BLaER1 (cell line): ENCODE measurements at regions not wholly inside any gene's neighbourhood (a gene's known extent, or its start where the extent isn't known, plus 50 kb on each side); places are given as distances from the start of the nearest gene placed in this dataset.

Experiments used
- H3K27ac ChIP-seq: shearing (Covaris generic); formaldehyde crosslinking; 2 replicates; pipeline ENCODE4 v1.8.1; 2022
- H3K27me3 ChIP-seq: shearing (Covaris generic); formaldehyde crosslinking; 2 replicates; pipeline ENCODE4 v1.8.1; 2022
- H3K36me3 ChIP-seq: shearing (Covaris generic); formaldehyde crosslinking; 2 replicates; pipeline ENCODE4 v1.8.1; 2022
- H3K4me1 ChIP-seq: shearing (Covaris generic); formaldehyde crosslinking; 2 replicates; pipeline ENCODE4 v1.8.1; 2022
- H3K4me2 ChIP-seq: shearing (Covaris generic); formaldehyde crosslinking; 2 replicates; pipeline ENCODE4 v1.8.1; 2022
- H3K4me3 ChIP-seq: shearing (Covaris generic); formaldehyde crosslinking; 2 replicates; pipeline ENCODE4 v1.8.1; 2022
- H3K9ac ChIP-seq: shearing (Covaris generic); formaldehyde crosslinking; 2 replicates; pipeline ENCODE4 v1.8.1; 2022
- H3K9me3 ChIP-seq: shearing (Covaris generic); formaldehyde crosslinking; 2 replicates; pipeline ENCODE4 v1.8.1; 2022
- H4K20me1 ChIP-seq: shearing (Covaris generic); formaldehyde crosslinking; 2 replicates; pipeline ENCODE4 v1.8.1; 2022
- Cebpa-rat ChIP-seq: shearing (Covaris generic); IDR thresholded peaks from 2 replicates; pipeline ENCODE4 v1.8.1; 2022

DNA sequence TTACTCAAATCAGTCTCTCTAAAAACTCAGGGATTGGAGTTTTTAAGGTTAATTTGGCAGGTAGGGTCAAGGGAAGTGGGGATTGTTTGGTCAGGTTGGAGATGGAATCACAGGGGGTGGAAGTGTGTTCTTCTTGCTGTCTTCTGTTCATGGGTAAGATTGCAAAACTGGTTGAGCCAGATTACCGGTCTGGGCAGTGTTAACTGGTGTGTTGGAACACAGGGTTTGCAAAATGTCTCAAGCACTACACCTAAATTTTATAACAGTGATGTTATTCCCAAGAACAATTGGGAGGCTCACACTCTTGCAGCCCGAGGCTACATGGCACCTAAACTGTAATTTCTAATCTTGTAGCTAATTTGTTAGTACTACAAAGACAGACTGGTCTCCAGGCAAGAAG is 425.4 kb downstream of the PLOD2 start:
- H3K9ac ChIP-seq = no peak overlapping the region
- no peak for TF ChIP-seq Cebpa-rat
- no peaks in the 10 kb centered on the region for H3K27me3 ChIP-seq
- H3K9me3 ChIP-seq = no peaks in the 10 kb centered on the region
- no peaks in the 10 kb centered on the region for H3K36me3 ChIP-seq
- H3K4me1 ChIP-seq = no peaks in the 10 kb centered on the region
- H3K27ac ChIP-seq = no peak overlapping the region
- H3K4me2 ChIP-seq = no peak overlapping the region
- H4K20me1 ChIP-seq = no peaks in the 10 kb centered on the region
- no peak overlapping the region for H3K4me3 ChIP-seq

DNA sequence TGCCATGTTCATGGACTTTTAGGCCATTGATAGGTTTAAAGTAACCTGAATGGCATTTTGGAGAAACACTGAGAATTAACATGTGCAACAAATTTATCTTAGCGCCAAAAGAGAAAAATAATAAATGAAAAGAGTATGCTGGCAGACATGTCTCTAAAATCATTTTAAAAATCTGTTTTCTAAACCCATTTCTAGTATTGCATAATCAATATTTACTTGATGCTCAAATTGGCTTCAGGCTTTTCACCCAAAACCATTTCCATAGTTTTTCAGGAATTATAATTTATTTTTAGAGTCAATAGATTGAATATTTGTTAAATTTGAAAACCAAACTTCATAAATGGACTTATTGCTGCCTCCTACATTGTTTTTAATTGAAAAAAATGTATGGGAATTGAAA is 423.0 kb downstream of the PLOD2 start:
- Histone ChIP-seq H3K9ac (no peak overlapping the region), H3K4me2 (no peak overlapping the region), H4K20me1 (no peaks in the 10 kb centered on the region), H3K9me3 (no peaks in the 10 kb centered on the region), H3K27ac (no peak overlapping the region), H3K4me1 (no peaks in the 10 kb centered on the region), H3K36me3 (no peaks in the 10 kb centered on the region), H3K27me3 (no peaks in the 10 kb centered on the region), H3K4me3 (no peak overlapping the region)
- TF ChIP-seq Cebpa-rat = no peak

DNA sequence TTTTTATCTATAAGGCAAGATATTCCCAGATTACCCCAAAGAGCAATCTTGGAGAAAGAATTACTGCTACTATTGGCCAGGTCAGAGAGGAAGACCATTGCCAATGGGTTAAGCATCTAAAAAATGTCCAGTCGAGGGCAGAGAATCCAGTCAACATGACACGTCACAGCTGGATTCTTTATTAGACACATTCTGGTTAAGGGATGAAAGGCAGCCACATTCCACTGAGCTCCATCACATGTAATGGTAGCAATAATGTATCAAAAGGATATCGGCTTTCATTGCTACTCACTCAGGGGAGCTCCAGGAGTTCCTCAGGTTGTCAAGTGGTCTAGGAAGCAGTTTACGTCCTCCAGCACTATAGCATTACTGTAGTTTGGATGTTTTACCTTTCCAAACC is 421.1 kb downstream of the PLOD2 start:
- Histone ChIP-seq H3K36me3 (no peaks in the 10 kb centered on the region), H3K27ac (no peak overlapping the region), H3K4me2 (no peak overlapping the region), H3K4me3 (no peak overlapping the region), H3K9ac (no peak overlapping the region), H3K4me1 (no peaks in the 10 kb centered on the region), H3K27me3 (no peaks in the 10 kb centered on the region), H3K9me3 (no peaks in the 10 kb centered on the region), H4K20me1 (no peaks in the 10 kb centered on the region)
- no peak for TF ChIP-seq Cebpa-rat

DNA sequence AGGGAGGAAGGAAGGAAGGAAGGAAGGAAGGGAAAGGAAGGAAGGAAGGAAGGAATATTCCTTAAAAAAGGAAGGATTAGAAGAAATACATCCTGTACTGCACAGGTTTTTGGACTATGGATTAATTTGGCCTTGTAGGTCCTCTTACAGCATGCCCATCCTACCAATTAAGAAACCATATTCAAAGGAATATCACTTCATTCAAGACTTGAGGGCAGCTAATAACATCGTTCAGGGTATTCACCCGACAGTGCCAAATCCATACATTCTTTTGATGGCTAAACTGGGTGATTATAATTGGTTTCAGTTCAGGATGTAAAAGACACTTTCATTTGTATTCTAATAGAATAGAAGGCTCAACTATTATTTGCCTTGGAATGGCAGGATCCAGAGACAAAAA is 410.3 kb downstream of the PLOD2 start:
- Histone ChIP-seq H3K9ac (no peak overlapping the region), H3K27ac (no peak overlapping the region), H3K4me3 (no peak overlapping the region), H3K36me3 (no peaks in the 10 kb centered on the region), H3K27me3 (no peaks in the 10 kb centered on the region), H4K20me1 (no peaks in the 10 kb centered on the region), H3K4me2 (no peak overlapping the region), H3K4me1 (no peaks in the 10 kb centered on the region), H3K9me3 (no peaks in the 10 kb centered on the region)
- no peak for TF ChIP-seq Cebpa-rat

DNA sequence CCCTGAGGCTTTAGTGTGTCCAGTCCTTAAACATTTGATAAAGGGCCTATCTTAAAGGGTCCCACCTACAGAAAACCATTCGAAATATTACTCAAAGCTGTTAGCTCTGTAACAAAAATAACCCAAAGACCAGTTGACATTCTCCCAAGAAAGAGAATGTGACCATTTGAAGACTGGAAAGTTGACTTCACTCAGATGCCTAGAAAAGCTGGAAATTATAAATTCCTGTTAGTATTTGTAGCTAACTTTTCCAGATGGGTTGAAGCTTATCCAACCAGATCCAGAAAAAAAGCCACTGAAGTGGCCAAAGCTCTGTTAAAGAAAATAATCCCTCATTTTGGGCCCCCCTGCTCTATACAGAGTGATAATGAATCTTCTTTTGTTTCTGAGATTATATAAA is 408.4 kb downstream of the PLOD2 start:
- H3K9me3 ChIP-seq = no peaks in the 10 kb centered on the region
- H3K4me3 ChIP-seq = no peak overlapping the region
- no peak overlapping the region for H3K4me2 ChIP-seq
- no peaks in the 10 kb centered on the region for H3K4me1 ChIP-seq
- no peaks in the 10 kb centered on the region for H4K20me1 ChIP-seq
- H3K9ac ChIP-seq = no peak overlapping the region
- no peak overlapping the region for H3K27ac ChIP-seq
- no peaks in the 10 kb centered on the region for H3K36me3 ChIP-seq
- no peaks in the 10 kb centered on the region for H3K27me3 ChIP-seq
- no peak for TF ChIP-seq Cebpa-rat

DNA sequence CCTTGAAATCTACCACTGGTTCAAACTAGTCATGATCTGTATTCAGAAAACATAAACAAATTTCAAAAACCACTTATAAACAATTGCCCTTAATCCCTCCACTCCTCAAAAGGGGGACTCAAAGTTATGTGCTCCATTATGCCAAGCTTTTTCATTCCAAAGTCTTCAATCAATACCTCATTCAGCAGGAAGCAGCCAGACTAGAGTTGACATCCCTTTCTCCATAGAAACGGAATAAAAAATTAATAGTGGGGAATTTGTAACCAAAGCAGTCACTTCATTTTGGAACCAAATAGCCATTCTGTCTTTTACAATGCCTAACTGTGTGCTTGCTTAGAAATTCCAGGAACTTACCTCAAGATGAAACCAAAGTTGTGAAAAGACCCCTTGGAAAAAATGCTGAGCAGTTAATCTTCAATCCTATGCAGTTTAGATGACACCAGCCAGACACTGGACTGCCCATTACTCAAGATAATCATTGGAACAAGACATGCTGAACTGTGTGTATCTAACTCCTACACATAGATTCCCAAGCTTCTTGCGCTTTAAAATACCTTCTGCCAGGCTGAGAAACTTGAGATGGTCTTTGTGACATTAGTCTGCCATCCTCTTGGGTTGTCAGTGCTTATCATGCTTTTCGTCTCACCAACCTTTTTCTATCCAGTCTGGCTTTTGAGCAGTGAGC is 406.2 kb downstream of the PLOD2 start:
- no peak overlapping the region for H3K27ac ChIP-seq
- H3K4me3 ChIP-seq = no peak overlapping the region
- no peaks in the 10 kb centered on the region for H3K4me1 ChIP-seq
- H3K36me3 ChIP-seq = no peaks in the 10 kb centered on the region
- H3K9me3 ChIP-seq = no peaks in the 10 kb centered on the region
- no peak overlapping the region for H3K4me2 ChIP-seq
- H3K27me3 ChIP-seq = no peaks in the 10 kb centered on the region
- TF ChIP-seq Cebpa-rat = no peak
- H4K20me1 ChIP-seq = no peaks in the 10 kb centered on the region
- no peak overlapping the region for H3K9ac ChIP-seq

DNA sequence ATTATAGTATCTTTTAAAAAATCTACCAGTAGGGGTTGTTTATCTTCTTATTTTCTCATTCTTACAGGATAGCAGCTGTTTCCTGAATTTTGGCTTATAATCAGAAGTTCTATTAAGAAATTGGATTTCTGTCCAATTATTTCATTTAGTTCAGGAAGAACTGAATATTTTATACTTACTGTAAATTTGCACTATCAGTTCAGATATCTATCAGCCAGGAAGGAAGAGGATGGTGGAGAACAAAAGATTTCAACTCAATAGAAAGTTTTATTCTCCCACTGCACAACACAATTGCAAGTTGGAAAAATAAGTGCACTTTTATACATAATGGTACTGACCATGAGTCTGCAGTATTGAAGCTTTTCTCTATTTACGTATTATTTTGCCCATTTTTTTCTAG is 400.9 kb downstream of the PLOD2 start:
- H3K4me1 ChIP-seq = no peaks in the 10 kb centered on the region
- no peaks in the 10 kb centered on the region for H3K36me3 ChIP-seq
- H3K4me3 ChIP-seq = no peak overlapping the region
- no peak for TF ChIP-seq Cebpa-rat
- H3K27ac ChIP-seq = no peak overlapping the region
- no peak overlapping the region for H3K9ac ChIP-seq
- H4K20me1 ChIP-seq = no peaks in the 10 kb centered on the region
- no peaks in the 10 kb centered on the region for H3K9me3 ChIP-seq
- H3K27me3 ChIP-seq = no peaks in the 10 kb centered on the region
- no peak overlapping the region for H3K4me2 ChIP-seq

DNA sequence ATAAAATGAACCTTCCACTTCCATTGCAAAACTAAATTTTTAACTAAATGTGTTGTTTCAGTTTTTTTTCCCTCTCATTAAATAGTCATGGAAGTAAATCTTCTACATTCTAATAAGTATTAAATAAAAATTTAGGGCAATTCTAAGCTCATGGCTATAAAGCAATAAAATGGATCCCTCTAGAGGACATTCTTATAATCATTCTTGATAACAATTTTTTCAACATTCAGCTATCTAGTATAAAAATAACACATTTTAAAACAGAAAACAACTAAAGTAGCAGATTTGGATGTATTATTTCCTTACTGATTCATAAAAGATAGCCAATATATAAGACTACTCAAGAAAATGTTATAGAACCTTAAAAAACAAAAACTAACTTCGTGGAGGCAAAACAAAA is 393.1 kb downstream of the PLOD2 start:
- no peaks in the 10 kb centered on the region for H4K20me1 ChIP-seq
- 0 out of 2 replicates have a peak, but pooled peaks cover 4% of the 10 kb centered on the region for H3K9me3 ChIP-seq
- no peaks in the 10 kb centered on the region for H3K27me3 ChIP-seq
- H3K27ac ChIP-seq = no peak overlapping the region
- no peaks in the 10 kb centered on the region for H3K36me3 ChIP-seq
- H3K4me2 ChIP-seq = no peak overlapping the region
- TF ChIP-seq Cebpa-rat = no peak
- no peak overlapping the region for H3K9ac ChIP-seq
- H3K4me1 ChIP-seq = no peaks in the 10 kb centered on the region
- no peak overlapping the region for H3K4me3 ChIP-seq

DNA sequence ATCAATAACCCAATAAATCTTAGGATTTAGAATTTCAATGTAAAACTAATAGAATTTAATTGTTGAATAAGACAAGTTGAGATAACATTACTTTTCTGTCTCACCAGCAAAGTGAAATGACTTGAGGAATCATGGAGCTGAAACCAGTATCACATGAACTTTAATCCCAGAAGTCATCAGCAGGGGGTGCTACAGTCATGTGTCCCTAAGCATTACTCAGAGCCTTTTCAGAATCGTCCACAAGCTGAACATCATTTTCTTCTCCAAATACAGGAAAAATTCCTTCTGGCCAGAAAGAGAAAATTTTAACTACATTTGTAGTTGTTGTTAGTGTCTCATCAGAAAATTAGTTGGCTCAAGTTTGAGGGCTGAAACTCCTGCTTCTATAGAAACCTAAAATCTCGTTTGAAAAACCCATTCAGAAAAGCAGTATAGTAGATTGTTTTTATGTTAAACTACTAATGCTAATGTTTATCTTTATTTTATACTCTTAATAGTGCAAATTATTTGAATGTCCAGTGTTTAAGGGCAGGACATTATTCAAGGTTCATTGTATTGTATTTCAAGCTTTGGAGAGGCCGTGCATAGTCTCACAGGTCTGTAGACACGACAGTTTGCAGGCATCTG is 384.1 kb downstream of the PLOD2 start:
- Histone ChIP-seq H3K9ac (no peak overlapping the region), H3K4me1 (no peaks in the 10 kb centered on the region), H3K36me3 (no peaks in the 10 kb centered on the region), H3K27ac (no peak overlapping the region), H3K27me3 (no peaks in the 10 kb centered on the region), H3K4me2 (no peak overlapping the region), H3K9me3 (no peaks in the 10 kb centered on the region), H3K4me3 (no peak overlapping the region), H4K20me1 (no peaks in the 10 kb centered on the region)
- TF ChIP-seq Cebpa-rat = no peak

DNA sequence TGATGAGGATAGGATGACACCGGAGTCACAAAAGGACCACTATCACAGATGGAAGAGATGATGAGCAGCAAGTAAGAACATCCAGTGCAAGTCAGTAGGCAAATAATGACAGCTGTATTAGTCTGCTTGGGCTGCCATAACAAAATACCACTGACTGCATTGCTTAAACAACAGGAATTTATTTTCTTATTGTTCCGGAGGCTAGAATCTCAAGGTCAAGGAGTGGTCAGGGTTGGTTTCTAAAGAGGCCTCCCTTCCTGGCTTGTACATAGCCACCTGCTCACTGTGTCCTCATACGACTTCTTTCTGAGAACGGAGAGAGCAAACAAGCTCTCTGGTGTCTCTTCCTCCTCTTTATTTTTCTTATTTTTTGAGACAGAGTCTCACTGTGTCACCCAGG is 380.7 kb downstream of the PLOD2 start:
- H4K20me1 ChIP-seq = no peaks in the 10 kb centered on the region
- no peaks in the 10 kb centered on the region for H3K36me3 ChIP-seq
- H3K9me3 ChIP-seq = no peaks in the 10 kb centered on the region
- no peaks in the 10 kb centered on the region for H3K4me1 ChIP-seq
- H3K27me3 ChIP-seq = no peaks in the 10 kb centered on the region
- no peak overlapping the region for H3K4me2 ChIP-seq
- H3K4me3 ChIP-seq = no peak overlapping the region
- no peak overlapping the region for H3K9ac ChIP-seq
- no peak overlapping the region for H3K27ac ChIP-seq
- TF ChIP-seq Cebpa-rat = no peak
